Upper lobe of right lung (tissue), 1 donor: ENCODE measurements at regions not wholly inside any gene's neighbourhood (a gene's known extent, or its start where the extent isn't known, plus 50 kb on each side); places are given as distances from the start of the nearest gene placed in this dataset.

Source experiments
- ATAC-seq: fragments of 200-7000 bp; cut with Tn5 transposase; one replicate; pipeline ENCODE4 v1.9.1; 2020; ENCODE audit warnings: mild to moderate bottlenecking, moderate library complexity
- DNase-seq: peaks from one replicate; pipeline ENCODE4 v3.0.0-alpha.2; 2020
- H3K27ac ChIP-seq: fragments of 200-600 bp; one replicate; pipeline ENCODE4 v1.8.0; 2022
- H3K27me3 ChIP-seq: fragments of 200-600 bp; one replicate; pipeline ENCODE4 v1.8.0; 2022; ENCODE audit warnings: mild to moderate bottlenecking
- H3K36me3 ChIP-seq: fragments of 200-600 bp; one replicate; pipeline ENCODE4 v1.8.0; 2022
- H3K4me1 ChIP-seq: fragments of 200-600 bp; one replicate; pipeline ENCODE4 v1.8.0; 2022
- H3K4me3 ChIP-seq: fragments of 200-600 bp; one replicate; pipeline ENCODE4 v1.8.0; 2022; ENCODE audit warnings: mild to moderate bottlenecking
- H3K9me3 ChIP-seq: fragments of 200-600 bp; one replicate; pipeline ENCODE4 v1.8.0; 2022
- intact Hi-C: fragments of 100-400 bp; cut with DNase I; formaldehyde crosslinking; loops from one replicate; pipeline ENCODE4 v1.11.0; 2022
- TF ChIP-seq, protein P1 (sequence below): fragments of 200-600 bp; IDR thresholded peaks from one replicate; pipeline ENCODE4 v1.8.0; 2022; ENCODE audit warnings: antibody characterized with exemption
- donor health status: DM: no; HTN: yes; CAD: no; lungs with severe emphysema.

DNA sequence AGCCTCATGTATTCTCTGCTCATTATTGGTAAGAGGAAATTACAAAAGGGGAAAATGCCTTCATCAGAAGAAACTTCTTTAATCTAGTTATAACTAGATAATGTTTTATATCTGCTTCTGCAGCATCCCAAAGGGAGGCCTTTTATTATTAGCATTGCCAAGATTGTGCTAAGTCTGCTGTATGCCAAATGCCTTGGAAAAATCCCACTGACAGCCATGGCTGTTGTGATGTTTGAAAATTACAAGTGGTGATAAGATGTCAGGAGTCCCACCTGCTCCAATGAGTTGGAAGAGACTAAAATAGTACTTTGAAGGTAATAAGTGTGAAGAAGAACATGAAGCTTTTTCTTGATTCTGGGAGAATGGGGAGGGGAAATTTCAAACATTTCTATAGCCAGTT lies 345.0 kb downstream of the GABRB2 start:
- no peak for ATAC-seq
- intact Hi-C loops, result no loop called here
- H3K9me3 ChIP-seq, result no peaks in the 10 kb centered on the region
- no peak overlapping the region for H3K4me3 ChIP-seq
- TF ChIP-seq, protein P1, sequence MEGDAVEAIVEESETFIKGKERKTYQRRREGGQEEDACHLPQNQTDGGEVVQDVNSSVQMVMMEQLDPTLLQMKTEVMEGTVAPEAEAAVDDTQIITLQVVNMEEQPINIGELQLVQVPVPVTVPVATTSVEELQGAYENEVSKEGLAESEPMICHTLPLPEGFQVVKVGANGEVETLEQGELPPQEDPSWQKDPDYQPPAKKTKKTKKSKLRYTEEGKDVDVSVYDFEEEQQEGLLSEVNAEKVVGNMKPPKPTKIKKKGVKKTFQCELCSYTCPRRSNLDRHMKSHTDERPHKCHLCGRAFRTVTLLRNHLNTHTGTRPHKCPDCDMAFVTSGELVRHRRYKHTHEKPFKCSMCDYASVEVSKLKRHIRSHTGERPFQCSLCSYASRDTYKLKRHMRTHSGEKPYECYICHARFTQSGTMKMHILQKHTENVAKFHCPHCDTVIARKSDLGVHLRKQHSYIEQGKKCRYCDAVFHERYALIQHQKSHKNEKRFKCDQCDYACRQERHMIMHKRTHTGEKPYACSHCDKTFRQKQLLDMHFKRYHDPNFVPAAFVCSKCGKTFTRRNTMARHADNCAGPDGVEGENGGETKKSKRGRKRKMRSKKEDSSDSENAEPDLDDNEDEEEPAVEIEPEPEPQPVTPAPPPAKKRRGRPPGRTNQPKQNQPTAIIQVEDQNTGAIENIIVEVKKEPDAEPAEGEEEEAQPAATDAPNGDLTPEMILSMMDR, result no peak
- no peaks in the 10 kb centered on the region for H3K27me3 ChIP-seq
- no peak for DNase-seq
- H3K27ac ChIP-seq, result no peak overlapping the region
- no peaks in the 10 kb centered on the region for H3K4me1 ChIP-seq
- H3K36me3 ChIP-seq, result no peaks in the 10 kb centered on the region

DNA sequence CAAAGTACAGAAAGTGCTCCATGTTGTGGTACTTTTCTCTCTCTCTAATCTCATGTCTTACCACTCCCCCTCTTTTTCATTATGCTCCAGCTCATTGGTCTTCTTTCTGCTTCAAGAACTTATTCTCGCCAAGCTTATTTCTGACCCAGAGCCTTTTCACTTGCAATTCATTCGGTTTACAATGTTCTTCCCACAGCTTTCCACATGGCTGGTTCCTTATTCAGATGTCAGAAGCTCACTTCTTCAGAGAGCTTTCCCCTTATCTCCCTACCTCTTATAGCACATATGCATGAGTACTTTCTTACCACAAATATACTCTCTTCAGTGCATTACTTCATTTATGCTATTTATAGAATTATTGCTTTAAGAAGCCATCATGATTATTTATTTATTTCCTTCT lies 338.8 kb upstream of the ATP10B start:
- DNase-seq (no peak), ATAC-seq (no peak)
- no peaks in the 10 kb centered on the region for H3K4me1 ChIP-seq
- H3K27me3 ChIP-seq, result no peaks in the 10 kb centered on the region
- H3K36me3 ChIP-seq, result no peaks in the 10 kb centered on the region
- H3K9me3 ChIP-seq, result no peaks in the 10 kb centered on the region
- intact Hi-C loops, result no loop called here
- TF ChIP-seq, protein P1, result no peak
- H3K27ac ChIP-seq, result no peak overlapping the region
- H3K4me3 ChIP-seq, result no peak overlapping the region

DNA sequence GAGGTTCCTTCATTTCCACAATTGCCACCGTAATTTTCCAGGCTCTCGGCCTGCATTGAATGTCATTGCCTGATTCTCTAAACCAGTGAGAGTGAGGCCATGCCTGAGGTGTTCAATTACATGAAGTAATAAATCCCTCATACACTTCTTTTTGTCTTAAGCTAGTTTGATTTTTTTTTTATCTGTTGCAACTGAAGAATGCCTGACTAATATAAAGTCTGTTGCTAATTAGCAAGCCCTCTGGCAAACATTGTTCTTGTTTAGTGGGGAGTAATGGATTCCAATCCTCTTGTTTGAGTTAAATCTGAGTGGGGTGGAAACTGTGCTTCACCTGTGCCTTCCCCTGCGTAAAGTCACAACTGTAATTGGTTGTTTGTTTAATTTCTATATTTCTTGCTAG lies 338.1 kb upstream of the ATP10B start:
- TF ChIP-seq, protein P1, result no peak
- no peaks in the 10 kb centered on the region for H3K4me1 ChIP-seq
- no peak for ATAC-seq
- no peak for DNase-seq
- no peaks in the 10 kb centered on the region for H3K9me3 ChIP-seq
- H3K27ac ChIP-seq, result no peak overlapping the region
- no peak overlapping the region for H3K4me3 ChIP-seq
- no peaks in the 10 kb centered on the region for H3K27me3 ChIP-seq
- no peaks in the 10 kb centered on the region for H3K36me3 ChIP-seq
- intact Hi-C loops, result no loop called here

DNA sequence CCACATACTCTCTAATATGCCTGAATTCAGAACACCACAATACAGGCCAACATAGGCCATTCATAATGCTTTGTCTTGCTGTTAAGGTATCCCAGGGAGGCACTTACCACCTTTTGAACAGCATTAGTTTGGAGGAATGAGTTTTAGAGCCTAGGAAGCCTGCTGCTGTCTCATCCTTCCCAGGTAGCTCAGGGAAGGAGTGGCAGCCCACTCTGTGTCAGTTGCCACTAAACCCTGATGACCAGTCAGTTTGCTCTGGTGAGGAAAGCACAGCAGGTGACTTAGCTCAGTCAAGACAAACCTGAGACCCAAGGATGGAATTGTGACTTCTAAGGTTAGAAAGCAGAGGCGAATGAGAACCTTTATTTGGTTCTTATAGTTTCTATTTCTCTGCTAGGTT lies 337.4 kb upstream of the ATP10B start:
- H3K36me3 ChIP-seq, result no peaks in the 10 kb centered on the region
- no peaks in the 10 kb centered on the region for H3K27me3 ChIP-seq
- no peak overlapping the region for H3K27ac ChIP-seq
- ATAC-seq, result no peak
- no peaks in the 10 kb centered on the region for H3K4me1 ChIP-seq
- no peak overlapping the region for H3K4me3 ChIP-seq
- TF ChIP-seq, protein P1, result no peak
- H3K9me3 ChIP-seq, result no peaks in the 10 kb centered on the region
- DNase-seq, result no peak
- intact Hi-C loops, result no loop called here

DNA sequence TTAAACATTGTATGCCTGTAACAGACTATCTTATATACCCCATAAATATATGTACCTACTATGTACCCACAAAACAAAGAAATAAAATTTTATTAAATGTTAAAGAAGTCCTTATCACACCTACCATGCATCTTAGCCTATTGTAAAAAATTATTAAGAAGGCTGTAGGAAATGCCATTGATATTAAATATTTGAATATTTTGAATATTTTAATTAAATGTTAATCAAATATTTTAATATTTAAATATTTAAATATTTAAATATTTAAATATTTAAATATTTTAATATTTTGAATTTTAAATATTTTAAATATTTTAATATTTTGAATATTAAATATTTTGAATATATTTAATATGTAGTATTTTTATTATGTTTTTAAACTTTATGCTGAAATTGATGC lies 331.5 kb upstream of the ATP10B start:
- Histone ChIP-seq H3K27me3 (no peaks in the 10 kb centered on the region), H3K27ac (no peak overlapping the region), H3K4me3 (no peak overlapping the region), H3K36me3 (no peaks in the 10 kb centered on the region), H3K9me3 (no peaks in the 10 kb centered on the region), H3K4me1 (no peaks in the 10 kb centered on the region)
- ATAC-seq, result no peak
- TF ChIP-seq, protein P1, result no peak
- intact Hi-C loops, result no loop called here
- no peak for DNase-seq

DNA sequence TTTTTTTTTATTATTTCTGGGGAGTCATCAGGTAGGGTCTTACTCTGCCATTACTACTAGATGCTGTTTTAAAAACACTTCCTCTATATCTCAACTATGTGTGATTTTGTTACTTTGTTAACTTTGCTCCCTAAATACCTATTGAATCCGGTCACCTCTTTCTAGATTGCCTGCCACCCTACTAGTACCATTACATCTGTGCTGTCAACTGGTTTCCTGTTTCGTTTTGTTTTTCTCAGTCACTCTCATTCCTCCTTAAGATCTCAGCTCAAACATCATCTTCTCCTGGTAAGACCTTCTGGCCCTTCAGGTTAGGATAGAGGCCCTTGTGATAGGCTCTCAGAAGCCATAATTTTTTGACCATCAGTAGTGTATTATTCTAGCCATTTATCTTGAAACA lies 324.2 kb upstream of the ATP10B start:
- no peak for ATAC-seq
- TF ChIP-seq, protein P1, result no peak
- no peaks in the 10 kb centered on the region for H3K36me3 ChIP-seq

More for the DNA sequence above, 324.2 kb upstream of the ATP10B start:
- intact Hi-C loops, result no loop called here
- Histone ChIP-seq H3K4me3 (no peak overlapping the region), H3K27ac (no peak overlapping the region), H3K4me1 (no peaks in the 10 kb centered on the region), H3K9me3 (no peaks in the 10 kb centered on the region), H3K27me3 (no peaks in the 10 kb centered on the region)
- DNase-seq, result no peak
